Stimulated activated CD4-positive, alpha-beta T cell treated with anti-CD3 and anti-CD28 coated beads, TNF-alpha, amount 100 ng/mL, for 48 hours (primary cell): ENCODE measurements at regions not wholly inside any gene's neighbourhood (a gene's known extent, or its start where the extent isn't known, plus 50 kb on each side); places are given as distances from the start of the nearest gene placed in this dataset.
"Not testable (repeated sequence)": the region's sequence is repeated elsewhere in the genome, so short reads cannot be mapped to it uniquely, and the experiment has no call there.

Source experiments
- DNase-seq, 3 donors: peaks; one replicate each; pipeline ENCODE4 v3.0.0-alpha.2; 2020; ENCODE audit warnings: low read depth in 3 of 3

GRCh38 chr1:228824366-228824765, 89.1 kb downstream of the RHOU start:
- DNase-seq, result no peak

- no peak for DNase-seq
Observed at GRCh38 chr1:228825041-228825440, 89.8 kb downstream of the RHOU start.

DNA sequence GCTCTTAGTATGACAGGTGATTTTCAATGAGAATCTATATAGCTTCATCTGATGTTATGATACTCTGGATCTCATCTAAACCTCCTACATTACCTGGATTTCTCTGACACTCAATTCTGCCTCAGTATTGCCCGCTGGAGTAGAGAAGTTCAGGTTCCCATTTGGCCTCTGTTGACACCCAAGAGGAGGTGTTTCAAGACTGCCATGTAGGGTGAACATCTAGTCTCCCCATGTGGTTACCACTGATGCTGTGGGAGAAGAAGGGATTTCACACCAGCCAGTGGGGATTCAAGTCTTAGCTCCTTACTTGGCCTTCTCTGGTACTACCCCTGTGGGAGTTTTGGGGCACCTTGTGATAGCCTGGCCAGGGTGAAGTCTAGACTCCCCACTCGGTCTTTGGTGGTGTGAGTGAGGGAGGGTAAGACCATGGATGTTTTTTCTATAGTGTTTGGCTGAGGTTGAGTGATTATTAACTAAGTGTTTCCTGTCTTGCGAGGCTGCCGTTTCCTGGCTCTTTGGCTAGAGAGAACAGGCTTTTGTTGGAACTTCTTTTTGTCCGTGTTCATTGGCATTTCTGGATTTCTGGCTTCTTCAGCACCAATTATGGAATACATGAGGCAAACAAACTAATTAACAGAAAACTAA, 90.7 kb downstream of the RHOU start:
- no peak for DNase-seq

- no peak for DNase-seq
Observed at GRCh38 chr1:228827019-228827418, 91.7 kb downstream of the RHOU start.

DNA sequence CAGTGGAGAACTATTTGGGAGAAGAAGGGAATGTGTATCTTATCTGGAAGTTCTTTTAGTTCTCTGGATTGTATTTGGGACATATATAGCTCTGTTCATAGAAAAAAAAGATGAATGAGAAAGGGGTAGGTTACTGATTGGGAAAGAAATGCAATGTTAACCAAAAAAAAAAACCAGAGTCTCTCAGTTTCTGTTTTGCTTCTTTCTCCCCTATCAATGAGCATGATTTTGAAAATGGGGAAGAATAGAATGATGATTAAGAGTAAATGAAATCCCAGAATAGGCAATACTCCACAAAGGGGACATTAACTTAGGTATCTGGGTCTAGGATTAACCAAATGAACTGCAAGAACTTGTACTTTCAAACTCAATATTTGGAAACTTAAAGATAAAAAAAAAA, 92.9 kb downstream of the RHOU start:
- DNase-seq, result no peak

DNA sequence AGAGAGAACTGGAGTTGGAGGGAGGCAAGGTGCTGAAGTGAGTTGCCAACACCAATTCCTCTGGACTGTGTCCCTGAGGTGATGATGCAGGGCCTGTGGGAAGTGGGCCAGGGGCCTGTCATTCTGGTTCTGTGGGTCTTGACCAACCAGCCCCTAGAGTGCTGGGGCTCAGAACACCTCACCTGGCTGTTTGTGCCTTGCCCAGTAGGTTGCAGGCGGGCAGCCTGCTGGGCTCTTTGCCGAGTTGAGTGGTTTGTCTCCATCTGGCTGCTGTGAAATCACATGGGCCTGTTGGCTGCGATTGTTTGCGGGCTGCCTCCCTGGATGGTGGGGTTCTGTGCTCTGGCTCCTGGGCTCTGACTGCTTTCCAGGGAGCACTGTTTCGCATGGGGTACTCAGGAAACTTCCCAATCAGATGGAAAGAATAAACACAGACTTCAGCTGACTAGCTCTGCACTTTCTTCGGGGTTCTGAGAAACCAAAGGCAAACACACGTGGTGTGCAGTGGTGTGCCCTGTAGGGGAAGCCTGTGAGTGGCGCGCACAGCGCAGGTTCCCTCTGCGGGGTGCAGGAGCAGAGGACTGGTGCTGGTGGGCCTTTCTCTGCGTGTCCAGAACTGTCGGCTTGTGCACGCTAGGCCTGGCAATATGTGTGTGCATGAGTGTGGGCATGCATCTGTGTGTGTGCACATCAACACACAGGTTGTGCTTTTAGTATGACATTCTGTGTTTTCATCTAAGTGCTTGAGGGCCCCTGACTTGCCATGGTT, 95.1 kb downstream of the RHOU start:
- DNase-seq, result no peak

DNA sequence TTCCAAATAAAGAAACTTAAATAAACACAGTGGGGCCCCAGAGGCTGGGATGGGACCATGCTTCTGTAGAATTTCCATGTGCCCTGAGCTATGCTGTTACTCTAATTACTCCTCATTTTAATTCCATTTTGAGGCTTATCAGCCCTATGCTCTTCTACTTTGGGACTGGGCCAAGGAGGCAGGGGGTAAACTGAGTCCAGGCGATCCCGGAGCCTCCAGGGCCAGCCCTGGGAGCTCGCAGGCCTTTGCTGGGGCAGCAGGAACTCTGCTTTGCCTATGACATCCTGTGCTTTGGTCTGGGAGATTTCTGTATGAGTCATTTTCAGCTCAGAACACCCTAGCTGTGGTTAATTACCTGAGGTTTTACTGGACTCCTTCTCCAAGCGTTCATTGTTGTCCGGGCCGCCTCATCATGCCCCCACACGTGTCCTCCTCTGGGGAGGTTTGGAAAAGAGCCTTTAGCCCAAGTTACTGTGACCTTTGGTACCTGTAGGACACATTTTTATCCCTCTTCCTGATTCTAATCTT, 95.7 kb downstream of the RHOU start:
- DNase-seq, result no peak

DNA sequence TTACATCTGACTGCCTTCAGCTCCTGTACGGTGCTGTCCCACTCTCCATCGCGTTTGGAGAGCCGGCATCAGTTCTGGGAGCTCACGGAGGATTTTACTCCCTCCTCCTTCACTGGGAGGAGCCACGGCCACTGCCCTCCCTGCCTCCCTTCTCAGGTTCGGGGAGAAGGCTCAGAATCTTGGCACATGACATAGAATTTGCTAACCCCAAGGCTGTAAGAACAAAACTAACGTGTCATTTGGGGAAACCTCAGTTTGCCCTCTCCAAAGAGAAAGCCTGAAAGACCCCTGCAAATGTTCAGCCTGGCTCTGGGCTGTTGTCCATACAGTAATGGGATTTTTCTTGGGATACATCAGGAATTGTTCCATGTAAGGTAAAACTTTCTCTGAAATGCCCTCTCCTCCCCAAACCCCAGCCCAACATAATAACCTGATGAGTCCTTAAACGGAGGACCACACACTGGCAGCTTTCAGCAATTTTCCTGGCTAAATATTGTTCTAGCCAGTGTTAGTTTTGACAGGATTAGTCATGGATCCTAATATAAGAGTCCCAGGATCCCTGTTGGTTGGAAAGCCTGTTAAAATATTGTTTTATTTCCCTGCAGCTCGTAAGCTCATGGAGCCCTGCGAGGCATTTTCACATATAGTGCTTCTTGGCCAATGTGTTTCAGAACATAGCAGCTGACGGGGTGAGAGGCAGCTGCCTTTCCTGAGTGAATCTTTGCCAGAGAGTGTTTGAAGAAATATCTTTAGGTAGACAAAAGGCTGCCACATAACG, 98.8 kb downstream of the RHOU start:
- no peak for DNase-seq

DNA sequence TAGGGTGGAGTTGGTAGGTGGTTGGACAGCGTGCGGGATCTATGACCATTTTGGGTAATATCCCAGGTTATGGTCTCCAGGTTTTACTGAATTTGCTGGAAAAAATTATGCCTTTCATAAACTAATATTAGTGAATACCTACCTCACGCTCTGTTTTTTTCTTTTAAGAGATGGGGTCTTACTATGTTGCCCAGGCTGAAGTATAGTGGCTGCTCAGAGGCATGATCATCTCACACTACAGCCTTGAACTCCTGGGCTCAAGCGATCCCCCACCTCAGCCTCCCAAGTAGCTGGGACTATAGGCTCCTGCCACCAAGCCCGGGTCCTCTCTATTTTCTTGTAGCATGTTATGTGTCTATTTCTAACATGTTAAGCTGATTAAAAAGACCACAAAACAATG, 100.2 kb downstream of the RHOU start:
- DNase-seq, result no peak

- DNase-seq, result no peak
Observed at GRCh38 chr1:228835911-228836310, 100.6 kb downstream of the RHOU start.

DNA sequence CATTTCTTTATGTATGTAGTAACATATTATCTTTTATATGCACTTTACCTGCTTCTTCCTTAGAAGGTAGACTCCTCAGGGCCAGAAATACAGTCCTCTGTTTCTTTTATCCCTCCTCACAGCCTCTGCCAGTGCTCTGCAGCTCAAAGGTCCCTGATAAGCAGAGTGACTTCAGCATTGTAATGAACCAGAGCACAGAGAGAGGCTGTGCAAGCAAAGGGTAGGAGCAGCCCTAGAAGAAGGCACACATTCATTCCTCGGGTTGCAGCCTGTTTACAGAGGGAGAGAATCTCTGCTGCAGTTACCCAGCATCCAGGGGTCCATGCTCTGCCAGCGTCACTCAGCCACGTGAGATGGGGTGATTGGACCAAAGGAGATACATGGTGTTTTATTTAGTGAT, 101.1 kb downstream of the RHOU start:
- no peak for DNase-seq

DNA sequence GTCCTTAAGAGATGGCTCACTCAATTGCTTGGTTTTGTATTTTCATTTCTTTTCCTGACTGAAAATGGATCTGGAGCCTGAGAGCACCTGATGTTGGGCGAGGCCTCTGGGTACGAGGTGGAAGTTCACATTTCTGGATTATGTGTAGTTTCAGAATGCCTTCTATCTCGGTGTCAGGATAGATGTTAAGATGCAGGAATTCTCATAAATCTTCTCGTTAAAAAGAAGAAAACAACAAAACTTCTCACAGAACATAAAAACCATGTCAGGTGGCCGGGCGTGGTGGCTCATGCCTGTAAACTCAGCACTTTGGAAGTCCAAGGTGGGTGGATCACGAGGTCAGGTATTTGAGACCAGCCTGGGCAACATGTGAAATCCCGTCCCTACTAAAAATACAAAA, 101.8 kb downstream of the RHOU start:
- DNase-seq, result no peak

DNA sequence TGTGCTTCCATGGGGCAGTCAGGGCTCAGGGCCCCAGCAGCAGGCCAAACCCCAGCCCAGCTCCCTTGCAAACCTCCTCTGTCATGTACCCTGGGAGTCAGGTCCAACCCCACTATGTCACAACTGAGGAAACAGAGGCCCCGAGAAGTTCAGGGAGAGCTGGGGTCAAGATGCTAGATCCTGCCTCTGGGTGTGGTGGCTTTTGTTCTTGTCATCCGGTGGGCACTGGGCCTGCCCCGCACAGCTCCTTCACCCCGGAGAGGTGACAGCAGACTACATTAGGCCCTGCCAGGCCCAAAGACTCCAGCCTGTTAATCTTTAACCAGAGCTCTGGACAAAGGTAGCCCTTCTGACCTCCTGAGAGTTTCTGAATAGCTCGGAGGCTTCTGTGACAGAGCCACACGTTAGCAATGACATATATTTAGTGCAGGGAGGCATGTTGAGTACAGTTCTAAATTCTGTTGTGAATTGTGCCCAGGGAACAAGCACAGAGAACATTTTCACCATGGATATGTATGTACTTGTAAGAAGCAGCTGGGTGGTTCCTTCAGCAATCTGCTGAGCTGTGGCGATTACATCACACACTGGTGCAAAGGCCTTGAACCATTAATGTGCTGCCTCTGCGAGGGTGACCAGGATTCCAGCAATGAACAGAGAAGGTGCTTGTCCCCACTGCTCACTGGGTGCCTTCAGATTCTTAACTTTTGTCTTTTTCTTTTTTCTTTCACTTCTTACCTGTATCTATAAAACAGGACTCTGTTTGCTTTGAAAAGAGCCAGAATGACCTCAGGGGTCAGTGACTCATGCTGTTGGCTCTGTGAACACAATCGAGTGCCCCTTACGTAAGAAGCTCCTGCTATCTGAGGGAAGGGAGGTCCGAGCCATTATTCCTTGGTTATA, 102.8 kb downstream of the RHOU start:
- DNase-seq, result no peak

GRCh38 chr1:228838717-228839500, 103.6 kb downstream of the RHOU start:
- no peak for DNase-seq

GRCh38 chr1:228839656-228840055, 104.4 kb downstream of the RHOU start:
- no peak for DNase-seq

DNA sequence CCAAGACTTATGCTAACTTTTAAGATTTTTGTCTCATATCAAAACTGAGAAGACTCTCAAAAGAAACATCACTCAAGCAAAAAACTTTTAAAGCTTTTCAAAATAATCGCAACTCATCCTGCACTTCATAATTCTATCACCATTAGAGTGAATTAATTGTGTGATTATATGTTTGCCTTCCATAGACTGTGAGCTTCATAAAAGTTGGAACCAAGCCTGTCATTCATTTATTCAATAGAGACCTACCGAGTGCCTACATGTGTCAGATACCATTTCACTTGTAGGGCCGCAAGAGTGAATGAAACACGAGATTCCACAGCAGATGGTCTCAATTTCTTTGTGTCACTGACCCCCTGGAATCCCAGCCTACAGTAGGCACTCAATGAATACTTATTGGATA, 106.4 kb downstream of the RHOU start:
- no peak for DNase-seq

DNA sequence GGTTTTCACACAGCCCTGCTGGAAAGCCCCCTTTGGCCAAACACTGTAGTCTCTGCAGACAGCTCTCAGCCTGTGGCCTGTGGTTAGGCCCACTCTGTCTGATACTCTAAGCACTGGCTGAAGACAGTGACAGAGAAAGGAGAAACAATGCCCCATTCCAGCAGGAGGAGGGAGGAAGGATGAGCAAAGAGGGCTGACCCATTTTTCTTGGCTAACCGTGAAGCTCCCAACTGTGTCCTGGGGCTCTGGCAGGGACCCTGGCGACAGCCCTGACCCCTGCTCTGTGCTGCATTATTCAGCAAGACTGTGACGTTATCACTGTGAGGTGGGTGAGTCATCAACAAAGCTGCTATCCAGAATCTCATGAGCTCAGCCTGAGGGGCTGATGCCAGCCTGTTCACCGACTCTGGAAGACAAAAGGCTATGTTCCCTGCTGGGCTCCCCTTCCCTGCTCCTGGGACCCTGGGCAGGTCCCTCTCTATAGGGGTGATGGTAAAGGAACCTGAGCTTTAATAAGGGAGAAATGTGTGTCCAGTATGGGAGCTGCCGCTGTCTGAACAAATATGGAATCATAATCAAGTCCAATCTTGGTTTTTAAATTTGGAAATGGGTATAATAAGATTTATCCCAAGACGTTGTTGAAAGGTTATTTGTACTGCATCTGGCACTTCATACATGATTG, 107.0 kb downstream of the RHOU start:
- no peak for DNase-seq

DNA sequence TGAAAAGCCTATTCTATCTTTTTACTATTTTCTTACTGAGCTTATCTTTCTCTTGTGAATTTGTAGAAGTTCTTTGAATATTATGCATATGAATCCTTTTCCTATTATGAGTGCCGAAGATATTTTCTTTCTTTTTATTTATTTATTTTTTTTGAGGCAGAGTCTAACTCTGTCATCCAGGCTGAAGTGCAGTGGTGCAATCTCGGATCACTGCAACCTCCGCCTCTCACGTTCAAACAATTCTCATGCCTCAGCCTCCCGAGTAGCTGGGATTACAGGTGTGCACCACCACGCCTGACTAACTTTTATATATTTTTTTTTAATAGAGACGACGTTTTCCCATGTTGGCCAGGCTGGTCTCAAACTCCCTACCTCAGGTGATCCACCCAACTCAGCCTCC, 109.8 kb downstream of the RHOU start:
- DNase-seq, result no peak

DNA sequence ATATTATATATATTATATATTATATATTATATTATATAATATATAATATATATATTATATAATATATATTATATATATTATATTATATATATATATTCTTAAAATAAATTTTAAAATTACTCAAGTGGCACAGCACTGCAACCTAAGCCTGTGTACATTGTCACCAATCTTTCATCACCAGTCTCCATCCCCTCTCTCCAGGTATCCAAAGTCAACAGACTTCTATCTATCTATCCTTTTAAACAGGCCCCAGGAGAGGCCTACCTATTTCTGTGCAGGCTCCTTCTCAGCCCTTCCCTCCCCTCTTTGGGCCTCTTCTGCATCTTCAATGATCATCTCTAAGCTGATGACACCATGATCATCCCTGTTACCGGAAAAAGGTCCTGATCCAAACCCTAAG, 111.7 kb downstream of the RHOU start:
- DNase-seq, result no peak

DNA sequence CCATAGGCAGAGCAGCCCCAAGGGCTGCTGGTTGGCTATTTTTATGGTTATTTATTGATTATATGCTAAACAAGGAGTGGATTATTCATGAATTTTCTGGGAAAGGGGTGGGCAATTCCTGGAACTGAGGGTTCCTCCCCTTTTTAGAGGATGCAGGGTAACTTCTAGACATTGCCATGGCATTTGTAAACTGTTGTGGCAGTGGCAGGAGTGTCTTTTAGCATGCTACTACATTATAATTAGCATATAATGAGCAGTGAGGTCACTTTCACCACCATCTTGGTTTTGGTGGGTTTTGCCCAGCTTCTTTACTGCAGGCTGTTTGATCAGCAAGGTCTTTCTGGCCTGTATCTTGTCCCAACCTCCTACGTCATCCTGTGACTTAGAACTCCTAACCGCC, 112.2 kb downstream of the RHOU start:
- not testable (repeated sequence) for DNase-seq
